Neuronal stem cell (in vitro differentiated cells): ENCODE measurements at regions not wholly inside any gene's neighbourhood (a gene's known extent, or its start where the extent isn't known, plus 50 kb on each side); places are given as distances from the start of the nearest gene placed in this dataset.

Experiments used
- DNase-seq: peaks from one replicate; pipeline ENCODE4 v3.0.0-alpha.2; 2013; ENCODE audit warnings: low spot score
- H2AFZ ChIP-seq: one replicate; pipeline ENCODE4 v1.6.1; 2013; ENCODE audit warnings: mild to moderate bottlenecking, low read length, inconsistent platforms
- H2AK5ac ChIP-seq: 2 replicates; pipeline ENCODE4 v1.6.1; 2013; ENCODE audit warnings: low read depth, mild to moderate bottlenecking, inconsistent platforms, low read length, moderate library complexity, mixed read lengths
- H2BK120ac ChIP-seq: 2 replicates; pipeline ENCODE4 v1.6.1; 2013; ENCODE audit warnings: low read depth, mild to moderate bottlenecking, inconsistent platforms, low read length, moderate library complexity, mixed read lengths
- H2BK12ac ChIP-seq: one replicate; pipeline ENCODE4 v1.6.1; 2013; ENCODE audit warnings: low read length, inconsistent platforms
- H2BK15ac ChIP-seq: 2 replicates; pipeline ENCODE4 v1.6.1; 2013; ENCODE audit warnings: mild to moderate bottlenecking, low read length, inconsistent platforms, mixed read lengths
- H2BK5ac ChIP-seq: one replicate; pipeline ENCODE4 v1.6.1; 2013; ENCODE audit warnings: inconsistent platforms, mild to moderate bottlenecking, low read length, moderate library complexity
- H3K14ac ChIP-seq: one replicate; pipeline ENCODE4 v1.6.1; 2013; ENCODE audit warnings: low read length, inconsistent platforms
- H3K18ac ChIP-seq: 2 replicates; pipeline ENCODE4 v1.6.1; 2013; ENCODE audit warnings: low read length, inconsistent platforms
- H3K23ac ChIP-seq: 2 replicates; pipeline ENCODE4 v1.6.1; 2013; ENCODE audit warnings: low read depth, mild to moderate bottlenecking, mixed read lengths, low read length, inconsistent platforms; ENCODE audit not compliant: poor library complexity
- H3K27ac ChIP-seq: replicated peaks from 3 replicates; pipeline ENCODE4 v1.5.1; 2013; ENCODE audit warnings: low read length, inconsistent platforms
- H3K27me3 ChIP-seq, 3 experiments: 2 replicates each; pipeline ENCODE4 v1.6.1; 2013; ENCODE audit warnings: low read length in 3 of 3, mild to moderate bottlenecking in 2 of 3, inconsistent platforms in 1 of 3, low read depth in 1 of 3, mixed read lengths in 1 of 3, moderate library complexity in 1 of 3; ENCODE audit not compliant: control insufficient read depth in 3 of 3, insufficient read depth in 3 of 3
- H3K36me3 ChIP-seq, 2 donors: replicated peaks in 1 of 2; 2 replicates each; pipeline ENCODE4 v1.6.1; 2013; ENCODE audit warnings: low read length in 2 of 2; ENCODE audit not compliant: control insufficient read depth in 2 of 2, insufficient read depth in 2 of 2
- H3K4ac ChIP-seq: 2 replicates; pipeline ENCODE4 v1.6.1; 2013; ENCODE audit warnings: inconsistent platforms, mild to moderate bottlenecking, low read length, moderate library complexity
- H3K4me1 ChIP-seq, 2 donors: 1 replicate in 1 of 2; 2 replicates in 1 of 2; pipeline ENCODE4 v1.6.1; 2013; ENCODE audit warnings: low read length in 2 of 2, low read depth in 1 of 2; ENCODE audit not compliant: control insufficient read depth in 2 of 2, insufficient read depth in 1 of 2
- H3K4me2 ChIP-seq: one replicate; pipeline ENCODE4 v1.6.1; 2013; ENCODE audit warnings: mild to moderate bottlenecking, low read length, inconsistent platforms; ENCODE audit not compliant: insufficient read depth, poor library complexity, severe bottlenecking
- H3K4me3 ChIP-seq, 2 donors: 2 replicates each; pipeline ENCODE4 v1.5.1; 2013; ENCODE audit warnings: low read length in 2 of 2, mild to moderate bottlenecking in 2 of 2, inconsistent platforms in 1 of 2, moderate library complexity in 1 of 2
- H3K79me1 ChIP-seq: one replicate; pipeline ENCODE4 v1.6.1; 2013; ENCODE audit warnings: low read depth, mild to moderate bottlenecking, inconsistent platforms, low read length, moderate library complexity
- H3K9ac ChIP-seq: one replicate; pipeline ENCODE4 v1.6.1; 2013; ENCODE audit warnings: mild to moderate bottlenecking, low read depth, low read length, inconsistent platforms; ENCODE audit not compliant: poor library complexity
- H3K9me3 ChIP-seq, 2 donors: replicated peaks in 1 of 2; 2 replicates each; pipeline versions ENCODE3 to v1.6.1; 2013; ENCODE audit warnings: low read length in 2 of 2, mild to moderate bottlenecking in 2 of 2, inconsistent platforms in 1 of 2, low read depth in 1 of 2, mixed read lengths in 1 of 2, moderate library complexity in 1 of 2; ENCODE audit not compliant: control insufficient read depth in 2 of 2, insufficient read depth in 1 of 2
- H4K8ac ChIP-seq: one replicate; pipeline ENCODE4 v1.6.1; 2013; ENCODE audit warnings: low read depth, mild to moderate bottlenecking, inconsistent platforms, low read length, moderate library complexity
- H4K91ac ChIP-seq: one replicate; pipeline ENCODE4 v1.6.1; 2013; ENCODE audit warnings: low read length, low read depth, mild to moderate bottlenecking, inconsistent platforms; ENCODE audit not compliant: poor library complexity
- WGBS, 2 donors: extraction: QIAGEN DNeasy Blood & Tissue Kit; methylation state at CpG; one replicate each; pipeline ENCODE4 v1.1.7; 2013; ENCODE audit warnings: missing lambda C conversion rate in 2 of 2, mixed read lengths in 1 of 2; ENCODE audit not compliant: insufficient read length in 2 of 2, insufficient replicate concordance in 1 of 2; ENCODE audit errors: extremely low coverage in 2 of 2; 5-methylcytosine and 5-hydroxymethylcytosine counted together

DNA sequence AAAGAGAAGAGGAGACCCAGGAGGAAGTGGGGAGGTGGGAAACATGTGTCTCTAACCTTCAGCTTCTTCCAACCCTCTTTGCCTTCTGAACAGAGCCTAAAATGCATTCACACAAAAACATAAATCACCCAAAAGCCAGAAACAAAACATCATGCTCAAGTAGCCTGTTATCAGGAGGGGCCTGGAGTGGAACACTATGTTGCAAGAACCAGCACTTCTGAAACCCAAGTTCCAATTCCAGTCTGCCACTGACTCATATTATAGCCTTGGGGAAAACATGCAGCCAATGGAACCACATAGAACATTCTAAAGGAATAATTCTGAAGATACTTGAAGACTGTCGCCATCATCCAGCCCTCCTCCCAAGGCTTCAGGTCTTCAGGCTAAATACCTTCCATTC, 169.8 kb upstream of the PLXNC1 start:
- Histone ChIP-seq H2BK5ac (no peak overlapping the region), H3K27me3 (peaks cover 0 to 3% (median 0%) of the 10 kb centered on the region in 3 experiments), H3K4me3 (no peak overlapping the region), H3K27ac (no peak overlapping the region), H2BK120ac (no peak overlapping the region), H2AFZ (no peak overlapping the region), H3K14ac (no peak overlapping the region), H2BK15ac (no peak overlapping the region), H3K79me1 (no peaks in the 10 kb centered on the region), H2BK12ac (no peak overlapping the region), H3K36me3 (no peaks in the 10 kb centered on the region), H2AK5ac (no peak overlapping the region), H3K9ac (no peak overlapping the region), H3K4ac (no peak overlapping the region), H3K4me2 (no peak overlapping the region), H3K4me1 (peaks cover 0 to 4% of the 10 kb centered on the region in 2 donors), H4K91ac (no peak overlapping the region), H3K9me3 (no peaks in the 10 kb centered on the region), H4K8ac (no peak overlapping the region), H3K23ac (no peak overlapping the region), H3K18ac (no peak overlapping the region)
- no CpG with 5 or more reads among the region's 1 CpG for WGBS, 2 donors
- no peak for DNase-seq

DNA sequence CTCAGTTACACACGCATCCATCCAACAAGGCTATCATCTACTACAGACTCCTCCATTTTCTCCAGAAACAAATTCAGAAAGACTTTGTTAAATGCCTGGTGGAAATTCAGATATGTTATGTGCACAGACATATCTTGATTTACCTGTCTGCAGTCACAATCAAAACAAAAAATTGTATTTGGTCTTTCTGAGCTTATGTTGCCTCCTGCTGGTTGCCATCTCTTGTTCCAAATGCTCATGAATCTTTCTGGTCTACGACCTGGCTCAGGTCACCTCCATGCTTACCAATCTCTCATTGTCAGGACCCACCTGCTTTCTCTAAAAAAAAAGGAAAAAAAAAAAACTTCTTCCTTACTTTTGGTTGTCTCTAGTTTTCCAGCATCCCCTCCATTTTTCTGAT, 169.2 kb upstream of the PLXNC1 start:
- no peaks in the 10 kb centered on the region for H3K9me3 ChIP-seq
- H3K4me2 ChIP-seq, result no peak overlapping the region
- peaks cover 0 to 4% of the 10 kb centered on the region in 2 donors for H3K4me1 ChIP-seq
- H2AFZ ChIP-seq, result no peak overlapping the region
- no peak overlapping the region for H2BK12ac ChIP-seq
- no peak overlapping the region for H3K18ac ChIP-seq
- DNase-seq, result no peak
- no peak overlapping the region for H3K23ac ChIP-seq
- no peak overlapping the region for H2AK5ac ChIP-seq
- H3K4ac ChIP-seq, result no peak overlapping the region
- WGBS, 2 donors, result no CpG with 5 or more reads among the region's 2 CpGs
- no peak overlapping the region for H2BK15ac ChIP-seq
- H3K14ac ChIP-seq, result no peak overlapping the region
- H3K27ac ChIP-seq, result no peak overlapping the region
- no peak overlapping the region for H4K8ac ChIP-seq
- H2BK5ac ChIP-seq, result no peak overlapping the region
- peaks cover 0 to 3% (median 0%) of the 10 kb centered on the region in 3 experiments for H3K27me3 ChIP-seq
- H2BK120ac ChIP-seq, result no peak overlapping the region
- H3K36me3 ChIP-seq, result no peaks in the 10 kb centered on the region
- no peaks in the 10 kb centered on the region for H3K79me1 ChIP-seq
- no peak overlapping the region for H3K4me3 ChIP-seq
- H4K91ac ChIP-seq, result no peak overlapping the region
- H3K9ac ChIP-seq, result no peak overlapping the region

DNA sequence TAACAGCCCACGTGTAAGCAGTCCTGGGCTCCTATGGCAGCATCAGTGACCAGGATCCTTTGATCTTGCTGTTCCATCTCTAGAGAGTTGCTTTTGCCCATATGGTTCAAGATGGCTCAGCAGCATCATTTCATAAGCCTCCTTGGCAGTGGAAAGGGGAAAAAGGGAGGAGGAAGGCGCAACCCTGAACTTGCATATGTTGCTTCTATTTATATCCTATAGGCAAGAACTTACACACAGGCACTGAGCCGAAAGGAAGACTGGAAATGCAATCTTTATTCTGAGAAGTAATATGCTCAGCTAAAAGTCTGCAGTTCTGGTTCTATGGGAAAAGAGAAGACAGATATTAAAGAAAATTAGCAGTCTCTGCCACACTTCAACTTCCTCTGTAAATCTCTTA, 167.7 kb upstream of the PLXNC1 start:
- Histone ChIP-seq H2BK12ac (no peak overlapping the region), H3K14ac (no peak overlapping the region), H3K27ac (no peak overlapping the region), H3K9me3 (no peaks in the 10 kb centered on the region), H2AK5ac (no peak overlapping the region), H4K91ac (no peak overlapping the region), H3K4me1 (peaks cover 0 to 2% of the 10 kb centered on the region in 2 donors), H3K36me3 (no peaks in the 10 kb centered on the region), H2BK120ac (no peak overlapping the region), H3K23ac (no peak overlapping the region), H3K4ac (no peak overlapping the region), H3K4me3 (no peak overlapping the region), H3K27me3 (peaks cover 0 to 3% (median 0%) of the 10 kb centered on the region in 3 experiments), H2BK5ac (no peak overlapping the region), H2BK15ac (no peak overlapping the region), H3K4me2 (no peak overlapping the region), H2AFZ (no peak overlapping the region), H4K8ac (no peak overlapping the region), H3K79me1 (no peaks in the 10 kb centered on the region), H3K18ac (no peak overlapping the region), H3K9ac (no peak overlapping the region)
- no CpG with 5 or more reads among the region's 3 CpGs for WGBS, 2 donors
- no peak for DNase-seq

DNA sequence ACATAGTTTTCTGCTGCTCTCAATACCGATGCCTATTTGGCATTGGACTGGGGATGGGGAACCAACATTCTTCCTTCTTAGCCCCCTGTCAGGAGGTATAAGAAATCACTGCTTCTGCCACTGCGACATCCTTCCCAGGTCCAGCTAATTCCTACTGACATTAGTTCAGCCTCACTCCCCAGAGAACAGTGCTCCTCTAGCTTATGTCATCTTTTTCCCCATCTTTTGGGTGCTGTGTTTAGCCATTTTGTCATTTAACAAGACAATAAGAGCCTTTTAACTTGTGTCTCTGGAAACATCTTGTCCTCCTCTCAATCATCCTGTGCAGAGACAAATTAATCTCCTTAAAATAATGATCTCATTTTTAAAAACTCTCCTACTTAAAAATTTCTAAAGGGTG, 167.0 kb upstream of the PLXNC1 start:
- Histone ChIP-seq H2BK12ac (no peak overlapping the region), H3K9me3 (no peaks in the 10 kb centered on the region), H2AFZ (no peak overlapping the region), H2BK15ac (no peak overlapping the region), H3K4me1 (peaks cover 0 to 2% of the 10 kb centered on the region in 2 donors), H3K4me3 (no peak overlapping the region), H3K36me3 (no peaks in the 10 kb centered on the region), H2BK5ac (no peak overlapping the region), H3K9ac (no peak overlapping the region), H4K91ac (no peak overlapping the region), H3K18ac (no peak overlapping the region), H3K79me1 (no peaks in the 10 kb centered on the region), H3K4me2 (no peak overlapping the region), H3K14ac (no peak overlapping the region), H3K27me3 (peaks cover 0 to 3% (median 0%) of the 10 kb centered on the region in 3 experiments), H3K4ac (no peak overlapping the region), H2BK120ac (no peak overlapping the region), H2AK5ac (no peak overlapping the region), H3K23ac (no peak overlapping the region), H3K27ac (no peak overlapping the region), H4K8ac (no peak overlapping the region)
- no peak for DNase-seq
- no CpG with 5 or more reads among the region's 2 CpGs for WGBS, 2 donors
